ENCODE measurements at regions not wholly inside any gene's neighbourhood (a gene's known extent, or its start where the extent isn't known, plus 50 kb on each side); places are given as distances from the start of the nearest gene placed in this dataset.

DNA sequence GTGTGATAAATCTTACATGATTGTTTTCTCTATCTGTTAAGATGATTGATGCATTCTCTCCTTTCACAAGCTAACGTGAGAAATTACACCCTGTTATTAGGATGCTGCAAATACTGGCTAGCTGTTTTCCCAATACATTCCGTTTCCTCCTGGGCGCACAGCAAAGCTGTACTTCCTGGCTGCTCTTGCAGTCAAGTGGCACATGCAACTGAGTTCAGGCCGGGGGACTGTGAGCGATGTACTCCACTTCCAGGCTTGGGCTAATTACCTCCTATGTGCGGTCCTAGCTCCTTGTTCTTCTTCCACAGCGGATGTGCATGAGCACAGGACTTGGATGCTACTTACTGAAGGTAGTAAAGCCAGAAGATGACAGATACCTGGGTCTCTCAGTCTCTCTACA lies 234.9 kb upstream of the SESN3 start:
- Histone ChIP-seq H3K27me3 (ENCODE audit: control insufficient read depth, insufficient read depth, low read length) (no peaks in the 10 kb centered on the region), H3K9me3 (ENCODE audit: control insufficient read depth, insufficient read depth, low read length) (no peaks in the 10 kb centered on the region), H3K36me3 (ENCODE audit: control insufficient read depth, insufficient read depth, low read length) (no peaks in the 10 kb centered on the region), H3K4me1 (ENCODE audit: control insufficient read depth, insufficient read depth, low read length) (no peaks in the 10 kb centered on the region), H3K27ac (ENCODE audit: low read length) (no peak overlapping the region), H3K4me3 (ENCODE audit: low read length) (no peak overlapping the region)
- no peaks in the 10 kb centered on the region for H3K27me3 Mint-ChIP-seq (ENCODE audit: low read depth in 2 of 2)
- TF ChIP-seq, protein P1, sequence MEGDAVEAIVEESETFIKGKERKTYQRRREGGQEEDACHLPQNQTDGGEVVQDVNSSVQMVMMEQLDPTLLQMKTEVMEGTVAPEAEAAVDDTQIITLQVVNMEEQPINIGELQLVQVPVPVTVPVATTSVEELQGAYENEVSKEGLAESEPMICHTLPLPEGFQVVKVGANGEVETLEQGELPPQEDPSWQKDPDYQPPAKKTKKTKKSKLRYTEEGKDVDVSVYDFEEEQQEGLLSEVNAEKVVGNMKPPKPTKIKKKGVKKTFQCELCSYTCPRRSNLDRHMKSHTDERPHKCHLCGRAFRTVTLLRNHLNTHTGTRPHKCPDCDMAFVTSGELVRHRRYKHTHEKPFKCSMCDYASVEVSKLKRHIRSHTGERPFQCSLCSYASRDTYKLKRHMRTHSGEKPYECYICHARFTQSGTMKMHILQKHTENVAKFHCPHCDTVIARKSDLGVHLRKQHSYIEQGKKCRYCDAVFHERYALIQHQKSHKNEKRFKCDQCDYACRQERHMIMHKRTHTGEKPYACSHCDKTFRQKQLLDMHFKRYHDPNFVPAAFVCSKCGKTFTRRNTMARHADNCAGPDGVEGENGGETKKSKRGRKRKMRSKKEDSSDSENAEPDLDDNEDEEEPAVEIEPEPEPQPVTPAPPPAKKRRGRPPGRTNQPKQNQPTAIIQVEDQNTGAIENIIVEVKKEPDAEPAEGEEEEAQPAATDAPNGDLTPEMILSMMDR (IDR thresholded peaks at IDR 0.05) = no peak
- no peak for ATAC-seq
- no peak for DNase-seq
- no peaks in the 10 kb centered on the region for H3K36me3 Mint-ChIP-seq
- no peak overlapping the region for H3K27ac Mint-ChIP-seq
- H3K4me3 Mint-ChIP-seq = no peak overlapping the region
- no peaks in the 10 kb centered on the region for H3K4me1 Mint-ChIP-seq
- WGBS (ENCODE audit: insufficient coverage) = 93% methylated on average over 7 of the region's 7 CpGs
- intact Hi-C loops (cut with micrococcal nuclease) = no loop called here
- H3K9me3 Mint-ChIP-seq = no peaks in the 10 kb centered on the region

DNA sequence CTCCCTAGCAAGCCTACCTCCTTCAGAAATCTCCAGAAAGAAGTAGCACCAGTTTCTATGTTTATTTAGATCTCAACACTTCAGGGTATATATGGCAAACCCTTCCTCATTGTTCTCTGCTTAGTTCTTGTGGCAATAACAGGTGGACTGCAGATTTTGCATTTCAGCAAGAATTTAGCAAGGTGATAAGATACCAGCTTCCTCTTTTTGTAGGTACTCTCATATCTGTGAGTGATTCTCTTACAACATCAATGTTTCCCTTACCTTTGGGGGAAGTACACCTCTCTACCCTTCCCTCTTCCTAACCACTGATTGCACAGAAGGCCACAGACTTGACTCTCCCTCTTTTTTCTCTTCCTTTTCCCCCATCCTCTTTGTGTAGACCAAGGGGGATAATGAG lies 230.9 kb upstream of the SESN3 start:
- Histone ChIP-seq H3K4me1 (ENCODE audit: control insufficient read depth, insufficient read depth, low read length) (no peaks in the 10 kb centered on the region), H3K9me3 (ENCODE audit: control insufficient read depth, insufficient read depth, low read length) (no peaks in the 10 kb centered on the region), H3K36me3 (ENCODE audit: control insufficient read depth, insufficient read depth, low read length) (no peaks in the 10 kb centered on the region), H3K27me3 (ENCODE audit: control insufficient read depth, insufficient read depth, low read length) (no peaks in the 10 kb centered on the region), H3K27ac (ENCODE audit: low read length) (no peak overlapping the region), H3K4me3 (ENCODE audit: low read length) (no peak overlapping the region)
- intact Hi-C loops (cut with micrococcal nuclease) = no loop called here
- TF ChIP-seq, protein P1 (IDR thresholded peaks at IDR 0.05) = no peak
- Mint-ChIP-seq H3K4me1 (no peaks in the 10 kb centered on the region), H3K27me3 (ENCODE audit: low read depth in 2 of 2) (no peaks in the 10 kb centered on the region), H3K27ac (no peak overlapping the region), H3K9me3 (no peaks in the 10 kb centered on the region), H3K36me3 (no peaks in the 10 kb centered on the region), H3K4me3 (no peak overlapping the region)
- DNase-seq (no peak), ATAC-seq (no peak)

DNA sequence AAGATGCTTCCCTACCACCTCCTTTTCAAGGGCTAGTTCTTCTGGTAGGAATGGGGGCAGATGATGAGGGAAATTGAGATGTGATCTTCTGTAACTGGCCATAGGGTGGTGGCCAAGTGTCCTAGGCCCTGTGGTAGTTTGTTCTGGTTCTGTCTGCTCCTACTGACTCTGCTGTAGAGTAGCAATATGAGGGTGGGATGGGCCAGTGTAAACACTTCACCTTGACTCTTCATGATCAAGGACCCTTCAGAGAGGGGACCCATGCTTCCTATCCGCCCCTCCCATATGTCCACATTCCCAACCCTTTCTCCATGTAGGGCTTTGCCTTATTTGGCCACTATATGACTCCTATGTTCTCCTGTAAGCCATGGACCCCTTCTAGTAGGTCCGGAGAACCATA lies 230.3 kb upstream of the SESN3 start:
- no peaks in the 10 kb centered on the region for H3K9me3 ChIP-seq (ENCODE audit: control insufficient read depth, insufficient read depth, low read length)
- no peaks in the 10 kb centered on the region for H3K4me1 ChIP-seq (ENCODE audit: control insufficient read depth, insufficient read depth, low read length)
- no peaks in the 10 kb centered on the region for H3K27me3 ChIP-seq (ENCODE audit: control insufficient read depth, insufficient read depth, low read length)
- H3K27me3 Mint-ChIP-seq (ENCODE audit: low read depth in 2 of 2) = no peaks in the 10 kb centered on the region
- TF ChIP-seq, protein P1 (IDR thresholded peaks at IDR 0.05) = no peak
- no peaks in the 10 kb centered on the region for H3K4me1 Mint-ChIP-seq
- H3K36me3 ChIP-seq (ENCODE audit: control insufficient read depth, insufficient read depth, low read length) = no peaks in the 10 kb centered on the region
- H3K4me3 ChIP-seq (ENCODE audit: low read length) = no peak overlapping the region
- no peak for ATAC-seq
- no peak for DNase-seq
- no peak overlapping the region for H3K27ac Mint-ChIP-seq
- H3K9me3 Mint-ChIP-seq = no peaks in the 10 kb centered on the region
- H3K27ac ChIP-seq (ENCODE audit: low read length) = no peak overlapping the region
- WGBS (ENCODE audit: insufficient coverage) = 88% methylated on average over 2 of the region's 2 CpGs
- no peak overlapping the region for H3K4me3 Mint-ChIP-seq
- intact Hi-C loops (cut with micrococcal nuclease) = no loop called here
- no peaks in the 10 kb centered on the region for H3K36me3 Mint-ChIP-seq

DNA sequence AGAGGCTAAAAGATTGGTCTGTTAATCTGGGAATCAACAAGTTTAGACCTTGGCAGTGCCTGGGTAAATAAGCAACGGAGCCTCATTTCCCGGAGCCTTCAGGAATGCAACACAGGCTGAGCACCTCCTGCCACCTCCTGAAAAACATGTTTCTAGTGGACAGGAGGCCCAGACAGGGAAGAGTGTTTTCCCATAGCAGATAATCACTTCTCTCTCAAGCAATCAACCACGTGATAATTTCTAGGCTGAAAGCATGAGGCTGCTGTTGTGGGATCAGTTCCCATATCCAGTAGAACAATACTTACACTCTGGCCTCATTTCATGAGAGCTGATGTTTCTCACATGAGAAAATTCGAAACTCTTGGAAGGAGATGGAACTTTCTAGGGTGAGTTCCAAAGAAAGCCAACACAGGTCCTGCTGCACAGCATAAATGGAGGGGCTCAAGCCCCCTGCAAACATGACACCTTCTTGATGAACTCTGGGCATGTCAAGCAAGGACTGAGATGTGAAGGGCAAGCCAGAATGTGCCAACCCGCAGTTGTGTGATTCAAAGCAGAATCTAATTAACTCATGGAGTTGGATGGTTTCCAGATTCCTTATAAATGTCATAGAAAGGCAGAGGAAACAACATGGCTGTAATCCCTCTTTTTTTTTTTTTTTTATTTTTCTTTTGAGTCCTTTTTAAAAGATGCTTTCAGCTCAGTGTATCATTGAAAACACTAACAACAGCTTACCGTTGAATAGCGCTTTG lies 228.5 kb upstream of the SESN3 start:
- no peaks in the 10 kb centered on the region for H3K4me1 Mint-ChIP-seq
- TF ChIP-seq, protein P1 (IDR thresholded peaks at IDR 0.05) = no peak
- ATAC-seq = no peak
- H3K9me3 Mint-ChIP-seq = no peaks in the 10 kb centered on the region
- no peaks in the 10 kb centered on the region for H3K36me3 ChIP-seq (ENCODE audit: control insufficient read depth, insufficient read depth, low read length)
- no peaks in the 10 kb centered on the region for H3K4me1 ChIP-seq (ENCODE audit: control insufficient read depth, insufficient read depth, low read length)
- no peak overlapping the region for H3K4me3 ChIP-seq (ENCODE audit: low read length)
- H3K27ac ChIP-seq (ENCODE audit: low read length) = no peak overlapping the region
- H3K36me3 Mint-ChIP-seq = no peaks in the 10 kb centered on the region
- no peaks in the 10 kb centered on the region for H3K9me3 ChIP-seq (ENCODE audit: control insufficient read depth, insufficient read depth, low read length)
- 95% methylated on average over 5 of the region's 7 CpGs for WGBS (ENCODE audit: insufficient coverage)
- intact Hi-C loops (cut with micrococcal nuclease) = no loop called here
- no peaks in the 10 kb centered on the region for H3K27me3 Mint-ChIP-seq (ENCODE audit: low read depth in 2 of 2)
- no peak overlapping the region for H3K4me3 Mint-ChIP-seq
- no peak for DNase-seq
- H3K27ac Mint-ChIP-seq = no peak overlapping the region
- no peaks in the 10 kb centered on the region for H3K27me3 ChIP-seq (ENCODE audit: control insufficient read depth, insufficient read depth, low read length)
